OCI-LY7 (cell line): ENCODE measurements at regions not wholly inside any gene's neighbourhood (a gene's known extent, or its start where the extent isn't known, plus 50 kb on each side); places are given as distances from the start of the nearest gene placed in this dataset.
"Not testable (repeated sequence)": the region's sequence is repeated elsewhere in the genome, so short reads cannot be mapped to it uniquely, and the experiment has no call there.

Experiments used
- EZH2phosphoT487 ChIP-seq: fragments of 200-600 bp; sonication (generic); IDR thresholded peaks from 2 replicates; pipeline ENCODE4 v1.6.1; 2018; ENCODE audit warnings: low read depth, borderline replicate concordance, mild to moderate bottlenecking, mixed run types, antibody characterized with exemption, low read length, moderate library complexity, mixed read lengths
- TF ChIP-seq, protein P1 (sequence below): fragments of 200-600 bp; sonication (generic); conservative IDR thresholded peaks from 2 replicates; pipeline ENCODE4 v1.5.1; 2014; ENCODE audit warnings: mild to moderate bottlenecking, antibody characterized with exemption, low read length, moderate library complexity, mixed read lengths

DNA sequence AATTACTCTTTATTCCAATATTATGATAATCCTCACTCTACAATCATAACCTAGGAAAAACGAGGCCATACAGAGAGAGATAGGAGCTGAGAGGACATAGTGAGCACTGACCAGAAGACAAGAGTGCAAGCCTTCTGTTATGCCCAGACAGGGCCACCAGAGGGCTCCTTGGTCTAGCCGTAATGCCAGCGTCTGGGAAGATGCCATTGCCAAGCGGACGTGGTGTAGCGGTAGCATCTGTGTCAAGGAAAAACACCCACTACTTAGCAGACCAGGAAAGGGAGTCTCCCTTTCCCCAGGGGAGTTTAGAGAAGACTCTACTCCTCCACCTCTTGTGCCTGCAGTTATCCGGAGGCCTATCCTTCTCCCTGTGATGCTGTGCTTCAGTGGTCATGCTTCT is 2131.5 kb downstream of the TP53TG3F start:
- TF ChIP-seq, protein P1, sequence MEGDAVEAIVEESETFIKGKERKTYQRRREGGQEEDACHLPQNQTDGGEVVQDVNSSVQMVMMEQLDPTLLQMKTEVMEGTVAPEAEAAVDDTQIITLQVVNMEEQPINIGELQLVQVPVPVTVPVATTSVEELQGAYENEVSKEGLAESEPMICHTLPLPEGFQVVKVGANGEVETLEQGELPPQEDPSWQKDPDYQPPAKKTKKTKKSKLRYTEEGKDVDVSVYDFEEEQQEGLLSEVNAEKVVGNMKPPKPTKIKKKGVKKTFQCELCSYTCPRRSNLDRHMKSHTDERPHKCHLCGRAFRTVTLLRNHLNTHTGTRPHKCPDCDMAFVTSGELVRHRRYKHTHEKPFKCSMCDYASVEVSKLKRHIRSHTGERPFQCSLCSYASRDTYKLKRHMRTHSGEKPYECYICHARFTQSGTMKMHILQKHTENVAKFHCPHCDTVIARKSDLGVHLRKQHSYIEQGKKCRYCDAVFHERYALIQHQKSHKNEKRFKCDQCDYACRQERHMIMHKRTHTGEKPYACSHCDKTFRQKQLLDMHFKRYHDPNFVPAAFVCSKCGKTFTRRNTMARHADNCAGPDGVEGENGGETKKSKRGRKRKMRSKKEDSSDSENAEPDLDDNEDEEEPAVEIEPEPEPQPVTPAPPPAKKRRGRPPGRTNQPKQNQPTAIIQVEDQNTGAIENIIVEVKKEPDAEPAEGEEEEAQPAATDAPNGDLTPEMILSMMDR: peak; percentile 35
- not testable (repeated sequence) for TF ChIP-seq EZH2phosphoT487
